ENCODE measurements at regions not wholly inside any gene's neighbourhood (a gene's known extent, or its start where the extent isn't known, plus 50 kb on each side); places are given as distances from the start of the nearest gene placed in this dataset.

DNA sequence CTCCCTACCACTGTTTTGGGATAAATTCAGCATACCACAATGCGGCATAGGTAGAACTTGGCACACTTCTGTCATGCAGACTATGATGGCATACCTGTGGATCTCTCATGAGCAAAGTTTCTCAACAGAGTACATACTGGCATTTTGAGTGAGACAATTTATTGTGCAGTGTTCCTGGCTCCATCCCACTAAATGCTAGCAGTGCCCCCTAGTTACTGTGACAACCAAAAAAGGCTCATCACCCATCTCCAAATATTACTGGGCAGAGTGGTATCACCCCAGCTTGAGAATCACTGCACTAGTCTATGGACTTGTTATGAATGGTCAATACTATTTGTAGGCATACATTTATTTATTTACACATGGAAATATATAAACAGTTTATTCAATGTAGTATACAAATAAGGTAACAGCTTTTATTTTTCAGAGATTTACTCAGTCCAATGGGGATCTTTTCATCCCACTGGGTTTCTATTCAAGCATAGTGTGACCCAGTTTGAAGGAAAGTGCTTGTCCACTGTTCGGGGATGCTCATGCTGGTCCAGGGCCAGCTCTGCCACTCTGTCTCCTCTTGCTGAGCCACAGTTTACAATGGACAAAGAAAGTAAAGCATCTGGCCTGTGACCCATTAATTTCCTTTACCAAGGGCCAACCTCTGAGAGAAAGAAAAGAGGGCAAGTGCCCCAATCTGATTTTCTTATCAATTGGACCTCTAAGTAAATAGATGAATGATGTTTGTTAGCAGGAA lies 81.0 kb upstream of the IL2 start:
- no peak overlapping the region for H3K4me2 ChIP-seq (ENCODE audit: insufficient read depth in 1 of 2, low read depth in 2 of 2, low read length in 2 of 2)
- H3K4ac ChIP-seq (replicated peaks; ENCODE audit: insufficient read length, low read depth, low read length), result no peak overlapping the region
- ChIA-PET CTCF (ENCODE audit: partially characterized antibody) (interaction anchor here (0.6 to 0.9 kb wide), 2 partner anchors 20 to 26 kb away, joined by 3 read pairs; no protein-coding TSS in a partner anchor), POLR2A (ENCODE audit: partially characterized antibody) (no interaction called here)
- TF ChIP-seq RBBP5 (IDR thresholded peaks at IDR 0.05; ENCODE audit: borderline replicate concordance, low read depth, low read length), result no peak
- no peak overlapping the region for H3K23ac ChIP-seq (ENCODE audit: insufficient read length)
- 95% methylated on average over 2 of the region's 2 CpGs; no CpG with 5 or more reads in 1 of the 2 experiments for WGBS, 2 experiments (ENCODE audit: extremely low coverage in 1 of 2, insufficient coverage in 1 of 2, insufficient read length in 1 of 2, insufficient replicate concordance in 2 of 2, low coverage in 1 of 2, low lambda C conversion rate in 2 of 2, missing lambda C conversion rate in 1 of 2)
- no peak overlapping the region for H2AFZ ChIP-seq (ENCODE audit: low read length)
- no peak for FAIRE-seq
- H2BK12ac ChIP-seq (ENCODE audit: low read depth, low read length), result no peak overlapping the region
- H3K36me3 ChIP-seq (ENCODE audit: control insufficient read depth in 2 of 4, insufficient read depth in 4 of 4, low read length in 3 of 4), result no peaks in the 10 kb centered on the region
- H3K79me2 ChIP-seq (ENCODE audit: control insufficient read depth in 1 of 2, insufficient read depth in 2 of 2, low read length in 2 of 2), result no peaks in the 10 kb centered on the region
- H2BK15ac ChIP-seq (ENCODE audit: low read length), result no peak overlapping the region
- H3K9ac ChIP-seq (replicated peaks in 1 of 4; ENCODE audit: extremely low read depth in 1 of 4, low read depth in 3 of 4, low read length in 3 of 4), result no peak overlapping the region
- H2BK20ac ChIP-seq (ENCODE audit: low read length), result no peak overlapping the region
- H4K8ac ChIP-seq (ENCODE audit: extremely low read depth, insufficient read depth, low read length), result no peak overlapping the region
- H2BK120ac ChIP-seq (replicated peaks; ENCODE audit: low read depth, low read length), result no peak overlapping the region
- H3K14ac ChIP-seq (ENCODE audit: insufficient read length), result no peak overlapping the region
- no peak overlapping the region for H4K5ac ChIP-seq (ENCODE audit: insufficient read length, low read depth, low read length)
- H4K91ac ChIP-seq (replicated peaks; ENCODE audit: insufficient read length, low read length), result no peak overlapping the region
- H4K20me1 ChIP-seq (replicated peaks in 1 of 2; ENCODE audit: control insufficient read depth in 1 of 2, insufficient read depth in 2 of 2, low read length in 2 of 2), result no peaks in the 10 kb centered on the region
- H3K9me3 ChIP-seq (ENCODE audit: insufficient read depth in 2 of 2, low read depth in 1 of 2, low read length in 1 of 2), result no peaks in the 10 kb centered on the region; a peak in 1 of 4 replicates
- no peak overlapping the region for H3K56ac ChIP-seq (replicated peaks; ENCODE audit: insufficient read length, low read depth, low read length)
- no peaks in the 10 kb centered on the region for H3K23me2 ChIP-seq (ENCODE audit: low read depth, low read length)
- no peak overlapping the region for H3K27ac ChIP-seq (ENCODE audit: low read depth, low read length)
- DNase-seq (ENCODE audit: low read depth in 1 of 2, low spot score in 2 of 2), result no peak
- H2AK5ac ChIP-seq (ENCODE audit: low read depth, low read length), result no peak overlapping the region
- H3K79me1 ChIP-seq (ENCODE audit: low read depth, low read length), result no peaks in the 10 kb centered on the region
- H3K27me3 ChIP-seq (replicated peaks in 1 of 4; ENCODE audit: control insufficient read depth in 3 of 4, extremely low read depth in 1 of 4, insufficient read depth in 3 of 4, low read length in 3 of 4), result no peaks in the 10 kb centered on the region
- H3K4me1 ChIP-seq (replicated peaks in 1 of 4; ENCODE audit: control insufficient read depth in 3 of 4, insufficient read depth in 4 of 4, low read length in 3 of 4), result no peaks in the 10 kb centered on the region
- no peak overlapping the region for H3K18ac ChIP-seq (ENCODE audit: extremely low read depth, low read length)
- no peak overlapping the region for H2BK5ac ChIP-seq (ENCODE audit: low read depth, low read length)
- no peak overlapping the region for H3K4me3 ChIP-seq (ENCODE audit: extremely low read depth in 1 of 4, insufficient read depth in 2 of 4, low read depth in 3 of 4, low read length in 4 of 4)
